ENCODE measurements at regions not wholly inside any gene's neighbourhood (a gene's known extent, or its start where the extent isn't known, plus 50 kb on each side); places are given as distances from the start of the nearest gene placed in this dataset.
"Not testable (repeated sequence)": the region's sequence is repeated elsewhere in the genome, so short reads cannot be mapped to it uniquely, and the experiment has no call there.

DNA sequence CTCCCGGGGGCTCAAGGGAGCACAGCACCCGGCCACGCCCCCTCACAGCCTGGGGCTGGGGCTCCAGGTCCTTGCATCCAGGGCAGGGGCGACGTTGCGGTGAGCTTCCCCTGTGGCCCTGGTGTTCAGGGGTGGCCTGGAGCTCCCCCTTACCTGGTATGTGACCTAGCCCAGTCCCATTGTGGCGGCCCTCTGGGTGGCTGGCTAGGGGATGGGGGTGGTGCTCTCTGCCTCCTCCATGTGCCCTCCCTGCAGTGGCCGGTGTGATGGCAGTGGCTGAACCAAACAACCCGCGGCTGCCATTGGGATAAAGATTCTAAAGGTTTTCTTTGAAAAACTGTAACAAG lies 288.3 kb downstream of the RDH14 start:
- TF ChIP-seq, protein P1, sequence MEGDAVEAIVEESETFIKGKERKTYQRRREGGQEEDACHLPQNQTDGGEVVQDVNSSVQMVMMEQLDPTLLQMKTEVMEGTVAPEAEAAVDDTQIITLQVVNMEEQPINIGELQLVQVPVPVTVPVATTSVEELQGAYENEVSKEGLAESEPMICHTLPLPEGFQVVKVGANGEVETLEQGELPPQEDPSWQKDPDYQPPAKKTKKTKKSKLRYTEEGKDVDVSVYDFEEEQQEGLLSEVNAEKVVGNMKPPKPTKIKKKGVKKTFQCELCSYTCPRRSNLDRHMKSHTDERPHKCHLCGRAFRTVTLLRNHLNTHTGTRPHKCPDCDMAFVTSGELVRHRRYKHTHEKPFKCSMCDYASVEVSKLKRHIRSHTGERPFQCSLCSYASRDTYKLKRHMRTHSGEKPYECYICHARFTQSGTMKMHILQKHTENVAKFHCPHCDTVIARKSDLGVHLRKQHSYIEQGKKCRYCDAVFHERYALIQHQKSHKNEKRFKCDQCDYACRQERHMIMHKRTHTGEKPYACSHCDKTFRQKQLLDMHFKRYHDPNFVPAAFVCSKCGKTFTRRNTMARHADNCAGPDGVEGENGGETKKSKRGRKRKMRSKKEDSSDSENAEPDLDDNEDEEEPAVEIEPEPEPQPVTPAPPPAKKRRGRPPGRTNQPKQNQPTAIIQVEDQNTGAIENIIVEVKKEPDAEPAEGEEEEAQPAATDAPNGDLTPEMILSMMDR (conservative IDR thresholded peaks at IDR 0.05; ENCODE audit: control insufficient read depth, insufficient read depth, low read depth, low read length): no peak
- DNase-seq (ENCODE audit: low read depth): no peak
- no peak overlapping the region for H3K4me3 ChIP-seq (ENCODE audit: control insufficient read depth, low read depth, low read length)

GRCh38 chr2:18271370-18272147 lies 288.9 kb downstream of the RDH14 start:
- no peak overlapping the region for H3K4me3 ChIP-seq (ENCODE audit: control insufficient read depth, low read depth, low read length)
- DNase-seq (ENCODE audit: low read depth): no peak
- TF ChIP-seq, protein P1 (conservative IDR thresholded peaks at IDR 0.05; ENCODE audit: control insufficient read depth, insufficient read depth, low read depth, low read length): no peak

GRCh38 chr2:18268400-18268799 lies 292.1 kb downstream of the RDH14 start:
- no peak overlapping the region for H3K4me3 ChIP-seq (ENCODE audit: control insufficient read depth, low read depth, low read length)
- TF ChIP-seq, protein P1 (conservative IDR thresholded peaks at IDR 0.05; ENCODE audit: control insufficient read depth, insufficient read depth, low read depth, low read length): no peak
- DNase-seq (ENCODE audit: low read depth): peak; percentile 17

DNA sequence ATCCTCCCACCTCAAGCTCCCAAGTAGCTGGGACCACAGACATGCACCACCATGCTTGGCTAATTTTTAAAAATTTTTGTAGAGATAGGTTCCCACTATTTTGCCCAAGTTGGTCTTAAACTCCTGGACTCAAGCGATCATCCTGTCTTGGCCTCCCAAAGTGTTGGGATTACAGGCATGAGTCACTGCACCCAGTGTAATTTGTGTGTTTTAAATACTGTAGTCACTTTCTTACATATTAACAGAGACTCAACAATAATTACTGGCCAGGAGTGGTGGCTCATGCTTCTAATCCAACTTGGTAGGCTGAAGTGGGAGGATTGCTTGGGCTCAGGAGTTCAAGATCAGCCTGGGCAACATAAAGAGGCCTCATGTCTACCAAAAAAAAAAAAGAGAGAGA lies 293.0 kb downstream of the RDH14 start:
- TF ChIP-seq, protein P1 (conservative IDR thresholded peaks at IDR 0.05; ENCODE audit: control insufficient read depth, insufficient read depth, low read depth, low read length): no peak
- DNase-seq (ENCODE audit: low read depth): peak; percentile 6
- no peak overlapping the region for H3K4me3 ChIP-seq (ENCODE audit: control insufficient read depth, low read depth, low read length)

DNA sequence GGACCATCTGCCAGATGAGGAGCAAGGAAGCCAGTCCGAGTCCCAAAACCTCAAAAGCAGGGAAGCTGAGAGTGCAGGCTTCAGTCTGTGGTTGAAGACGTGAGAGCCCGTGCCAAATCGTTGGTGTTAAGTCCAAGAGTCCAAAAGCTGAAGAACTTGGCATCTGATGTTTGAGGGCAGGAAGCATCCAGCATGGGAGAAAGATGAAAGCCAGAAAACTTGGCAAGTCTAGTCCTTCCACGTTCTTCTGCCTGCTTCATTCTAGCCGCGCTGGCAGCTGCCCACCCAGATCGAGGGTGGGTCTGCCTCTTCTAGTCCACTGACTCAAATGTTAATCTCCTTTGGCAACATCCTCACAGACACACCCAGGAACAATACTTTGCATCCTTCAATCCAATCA lies 293.8 kb downstream of the RDH14 start:
- DNase-seq (ENCODE audit: low read depth): peak; percentile 2

GRCh38 chr2:18265614-18266586 lies 294.6 kb downstream of the RDH14 start:
- H3K4me3 ChIP-seq (ENCODE audit: control insufficient read depth, low read depth, low read length): no peak overlapping the region
- no peak for DNase-seq (ENCODE audit: low read depth)
- TF ChIP-seq, protein P1 (conservative IDR thresholded peaks at IDR 0.05; ENCODE audit: control insufficient read depth, insufficient read depth, low read depth, low read length): peak; percentile 28

More for the DNA sequence above, 293.8 kb downstream of the RDH14 start:
- H3K4me3 ChIP-seq (ENCODE audit: control insufficient read depth, low read depth, low read length): not testable (repeated sequence)

DNA sequence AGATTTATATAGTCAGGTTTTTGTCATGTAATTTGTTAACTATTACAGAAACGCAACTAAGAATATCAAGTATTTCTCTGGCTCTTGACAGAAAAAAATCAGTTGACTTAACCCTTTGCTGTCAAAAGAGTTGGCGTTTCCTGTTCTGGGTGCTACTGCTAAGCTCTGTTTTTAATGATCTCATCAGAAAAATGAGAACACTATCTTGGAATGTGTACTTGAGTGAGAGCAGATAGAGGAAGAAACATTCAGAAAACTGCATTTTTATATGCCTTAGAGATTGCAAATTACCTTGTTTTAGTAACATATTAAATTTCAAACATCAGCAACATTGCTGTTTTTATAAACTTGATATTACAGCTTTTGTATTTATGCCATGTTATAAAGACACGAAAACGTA lies 297.9 kb downstream of the RDH14 start:
- peak; percentile 20 for DNase-seq (ENCODE audit: low read depth)
- H3K4me3 ChIP-seq (ENCODE audit: control insufficient read depth, low read depth, low read length): no peak overlapping the region
- TF ChIP-seq, protein P1 (conservative IDR thresholded peaks at IDR 0.05; ENCODE audit: control insufficient read depth, insufficient read depth, low read depth, low read length): no peak

All from fibroblast of mammary gland (primary cell).